ENCODE measurements at regions not wholly inside any gene's neighbourhood (a gene's known extent, or its start where the extent isn't known, plus 50 kb on each side); places are given as distances from the start of the nearest gene placed in this dataset.
"Not testable (repeated sequence)": the region's sequence is repeated elsewhere in the genome, so short reads cannot be mapped to it uniquely, and the experiment has no call there.

DNA sequence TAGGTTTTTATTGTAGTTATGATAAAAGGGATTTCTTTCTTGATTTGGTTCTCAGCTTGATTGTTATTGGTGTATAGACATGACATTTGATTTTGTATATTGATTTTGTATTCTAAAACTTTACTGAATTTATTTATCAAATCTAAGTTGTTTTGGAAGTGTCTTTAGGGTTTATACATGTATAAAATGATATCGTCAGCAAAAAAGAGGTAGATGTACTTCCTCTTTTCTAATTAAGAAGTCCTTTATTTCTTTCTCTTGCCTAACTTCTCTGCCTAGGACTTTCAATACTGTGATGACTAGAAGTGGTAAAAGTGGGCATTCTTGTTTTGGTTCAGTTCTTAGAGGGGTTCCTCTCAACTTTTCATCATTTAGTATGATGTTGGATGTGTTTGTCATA is 487.3 kb upstream of the KIF2B start:
- no peak for DNase-seq (ENCODE audit: low read depth)

DNA sequence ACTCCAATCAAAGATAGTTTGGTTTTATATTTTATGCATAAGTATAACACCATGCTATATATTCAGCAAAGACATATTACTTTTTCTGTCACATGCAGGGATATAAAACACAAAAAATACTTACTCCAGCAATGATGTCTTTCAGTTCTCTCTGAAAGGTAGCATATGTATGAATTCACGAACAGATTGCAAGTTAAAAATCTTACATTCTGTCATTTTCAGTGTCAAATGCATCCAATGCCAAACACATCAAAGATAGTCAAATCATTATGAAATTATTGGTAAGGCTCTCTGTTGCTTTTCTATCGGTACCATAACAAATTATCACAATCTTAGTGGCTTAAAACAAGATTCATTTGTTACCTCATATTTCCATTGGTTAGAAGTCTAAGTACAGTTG is 492.0 kb upstream of the KIF2B start:
- no peak for DNase-seq (ENCODE audit: low read depth)

DNA sequence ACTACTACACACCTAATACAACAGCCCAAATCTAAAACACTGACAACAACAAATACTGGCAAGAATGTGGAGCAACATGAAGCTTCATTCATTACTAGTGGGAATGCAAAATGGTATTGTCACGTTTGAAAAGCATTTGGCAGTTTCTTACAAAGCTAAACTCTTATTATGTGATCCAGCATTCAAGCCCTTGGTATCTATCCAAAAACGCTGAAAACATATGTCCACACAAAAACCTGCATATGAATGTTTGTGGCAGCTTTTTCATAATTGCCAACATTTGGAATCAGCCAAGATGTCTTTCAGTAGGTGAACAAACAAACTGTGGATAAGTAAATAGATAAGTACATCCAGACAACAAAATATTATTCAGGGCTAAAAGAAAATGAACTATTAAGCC is 501.1 kb upstream of the KIF2B start:
- no peak for DNase-seq (ENCODE audit: low read depth)

DNA sequence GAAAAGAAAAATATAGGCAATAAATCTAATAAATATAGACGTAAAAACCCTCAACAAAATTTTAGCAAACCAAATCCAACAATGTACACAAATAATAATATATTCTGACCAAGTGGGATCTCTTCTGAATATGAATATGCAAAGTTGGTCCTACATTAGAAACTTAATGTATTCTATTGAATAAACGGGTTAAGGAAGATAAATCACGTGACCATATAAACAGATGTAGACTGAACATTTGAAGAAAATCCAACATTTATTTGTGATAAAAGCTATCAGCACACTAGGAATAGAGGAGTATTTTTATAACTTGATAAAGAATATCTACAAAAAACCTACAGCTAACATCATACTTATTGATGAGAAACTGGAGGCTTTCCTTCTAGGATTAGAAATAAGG is 502.8 kb upstream of the KIF2B start:
- no peak for DNase-seq (ENCODE audit: low read depth)

DNA sequence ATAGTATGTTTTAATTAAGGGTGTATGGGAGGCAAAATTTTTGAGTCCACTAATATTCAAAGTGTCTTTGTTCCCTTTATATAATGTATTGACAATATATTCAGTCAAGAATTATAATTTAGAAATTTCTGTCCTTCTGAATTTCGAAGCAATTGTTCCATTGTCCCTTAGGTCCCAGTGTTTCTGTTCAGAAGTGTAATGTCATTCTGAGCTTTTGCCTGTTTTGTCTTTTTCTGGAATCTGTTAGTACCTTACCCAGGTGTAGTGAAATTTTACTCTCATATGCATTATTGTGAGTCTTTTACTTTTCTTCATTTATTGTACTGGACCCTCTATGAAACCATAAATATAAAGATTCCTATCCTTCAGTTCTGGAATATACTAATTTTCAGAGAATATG is 505.7 kb upstream of the KIF2B start:
- DNase-seq (ENCODE audit: low read depth): no peak

DNA sequence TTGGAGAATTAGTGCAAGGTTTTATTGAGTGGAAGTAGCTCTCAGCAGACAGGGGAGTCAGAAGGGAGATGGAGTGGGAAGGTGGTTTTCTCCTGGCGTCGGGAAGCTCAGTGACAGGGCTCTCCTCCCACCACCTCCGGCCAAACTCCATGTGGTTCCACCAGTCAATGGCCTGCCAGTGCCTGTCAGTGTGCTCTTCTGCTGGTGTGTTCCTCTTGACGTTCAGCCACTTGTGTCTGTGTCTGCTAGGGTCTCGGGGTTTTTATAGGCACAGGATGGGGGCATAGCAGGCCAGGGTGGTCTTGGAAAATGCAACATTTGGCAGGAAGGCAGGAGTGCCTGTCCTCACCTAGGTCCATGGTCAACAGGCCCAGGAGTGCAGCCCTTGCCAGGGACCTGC is 506.7 kb upstream of the KIF2B start:
- no peak for DNase-seq (ENCODE audit: low read depth)

DNA sequence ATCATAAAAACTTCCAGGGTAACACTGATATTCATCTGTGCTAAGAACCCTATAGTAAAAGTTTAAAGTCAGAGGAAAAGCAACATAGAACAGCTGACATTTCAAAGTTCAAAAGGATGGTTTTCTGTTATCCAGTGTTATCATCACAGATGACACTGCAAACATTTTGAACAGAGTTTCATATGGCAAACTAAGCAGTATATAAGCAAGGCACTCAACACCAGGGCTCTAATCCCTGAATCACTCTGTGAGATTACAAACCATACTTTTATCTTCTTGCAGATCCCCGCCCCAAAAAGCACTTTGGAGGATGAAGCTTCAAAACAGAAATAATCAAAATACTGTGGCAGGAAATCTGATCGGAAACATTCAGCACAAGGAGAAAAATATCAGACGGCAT is 508.2 kb upstream of the KIF2B start:
- DNase-seq (ENCODE audit: low read depth): no peak

DNA sequence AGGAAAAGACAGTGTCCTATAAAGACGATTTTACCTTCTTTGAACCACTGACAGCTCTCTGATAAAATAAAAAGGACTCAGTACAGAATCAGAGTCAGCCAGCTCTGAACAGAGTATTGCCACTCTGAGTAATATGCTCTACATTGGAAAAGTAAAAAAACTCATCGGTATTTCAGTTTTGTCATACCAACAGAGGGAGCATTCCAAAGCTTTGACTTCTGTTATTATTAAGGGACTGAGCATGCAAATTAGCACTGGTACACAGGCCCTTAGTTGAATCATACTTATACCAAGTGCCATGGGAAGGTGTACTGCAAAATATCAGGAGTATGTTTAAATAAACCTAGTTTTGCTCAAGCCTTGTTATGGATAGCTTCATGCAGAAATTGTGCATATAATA is 509.0 kb upstream of the KIF2B start:
- no peak for DNase-seq (ENCODE audit: low read depth)

DNA sequence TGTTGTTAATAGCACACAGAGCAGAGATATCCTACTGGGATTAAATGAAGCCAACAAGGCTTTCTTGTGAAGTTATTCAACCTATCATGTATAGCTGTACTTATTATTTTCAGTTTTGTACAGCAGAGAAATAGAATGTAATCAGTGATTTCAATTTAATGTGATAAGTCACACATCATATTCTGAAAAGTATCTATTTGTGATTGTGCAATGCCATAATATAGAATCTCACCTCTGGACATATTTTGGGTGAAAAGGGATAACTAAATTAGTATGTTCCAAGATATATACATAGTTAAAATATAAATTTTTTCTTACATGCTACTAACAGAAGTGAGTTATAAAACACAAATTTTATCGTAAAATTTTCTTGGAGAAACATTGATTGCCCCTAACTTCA is 544.3 kb upstream of the KIF2B start:
- DNase-seq (ENCODE audit: low read depth): no peak

DNA sequence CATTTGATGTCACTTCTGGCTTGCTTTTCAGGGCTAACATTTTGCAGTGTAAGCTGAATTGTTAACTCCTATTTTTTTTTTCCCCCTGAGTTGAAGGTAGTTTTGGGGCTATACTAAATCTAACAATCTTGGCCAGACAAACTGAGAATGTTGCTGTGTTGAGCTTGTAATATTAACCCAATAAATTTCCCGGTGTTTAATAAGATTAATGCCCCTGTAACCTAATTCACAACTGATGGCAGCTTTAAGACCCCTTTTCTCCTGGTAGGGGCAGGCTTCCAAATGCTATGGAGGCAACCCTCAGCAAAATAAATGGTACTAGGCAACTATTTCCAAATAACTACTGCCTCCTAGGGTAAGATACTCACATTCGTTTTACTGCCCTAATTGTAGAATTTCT is 549.6 kb upstream of the KIF2B start:
- no peak for DNase-seq (ENCODE audit: low read depth)

DNA sequence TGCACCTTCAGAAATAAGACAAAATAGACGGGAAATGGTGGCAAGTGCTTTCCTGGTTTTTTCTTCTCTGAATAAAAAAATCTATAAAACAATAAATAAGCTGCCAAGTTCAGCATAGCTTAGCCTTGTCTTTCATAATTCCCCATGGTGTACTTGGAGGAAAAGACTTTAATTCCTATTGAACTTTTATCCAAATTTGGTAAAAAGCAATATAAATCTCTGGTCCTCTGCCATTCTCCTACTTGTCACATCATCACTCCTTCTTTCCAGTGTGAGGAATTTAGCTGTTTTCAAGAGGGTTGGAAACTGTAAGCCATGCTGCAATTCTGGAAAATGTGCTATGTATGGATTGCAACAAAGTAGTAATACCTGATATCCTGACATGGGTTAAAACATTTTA is 551.8 kb upstream of the KIF2B start:
- peak; percentile 16 for DNase-seq (ENCODE audit: low read depth)

DNA sequence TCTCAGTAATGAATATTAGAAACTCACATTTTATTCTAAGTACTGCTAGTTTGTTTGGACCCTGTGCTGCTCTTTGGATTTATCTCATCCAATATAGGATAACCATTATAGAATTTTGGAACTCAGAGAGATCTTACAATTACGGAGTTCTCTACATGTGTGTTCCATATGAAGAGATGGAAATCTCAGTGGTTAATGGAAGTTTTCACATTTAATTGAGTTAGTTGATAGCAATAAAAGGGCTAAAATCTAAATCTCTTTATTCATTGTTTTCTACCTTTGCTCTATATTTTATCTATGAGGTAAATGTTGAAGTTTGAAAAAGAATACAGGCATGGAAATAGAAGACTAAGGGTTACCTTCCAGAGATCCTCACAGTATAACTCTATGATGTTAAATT is 558.0 kb upstream of the KIF2B start:
- DNase-seq (ENCODE audit: low read depth): no peak

DNA sequence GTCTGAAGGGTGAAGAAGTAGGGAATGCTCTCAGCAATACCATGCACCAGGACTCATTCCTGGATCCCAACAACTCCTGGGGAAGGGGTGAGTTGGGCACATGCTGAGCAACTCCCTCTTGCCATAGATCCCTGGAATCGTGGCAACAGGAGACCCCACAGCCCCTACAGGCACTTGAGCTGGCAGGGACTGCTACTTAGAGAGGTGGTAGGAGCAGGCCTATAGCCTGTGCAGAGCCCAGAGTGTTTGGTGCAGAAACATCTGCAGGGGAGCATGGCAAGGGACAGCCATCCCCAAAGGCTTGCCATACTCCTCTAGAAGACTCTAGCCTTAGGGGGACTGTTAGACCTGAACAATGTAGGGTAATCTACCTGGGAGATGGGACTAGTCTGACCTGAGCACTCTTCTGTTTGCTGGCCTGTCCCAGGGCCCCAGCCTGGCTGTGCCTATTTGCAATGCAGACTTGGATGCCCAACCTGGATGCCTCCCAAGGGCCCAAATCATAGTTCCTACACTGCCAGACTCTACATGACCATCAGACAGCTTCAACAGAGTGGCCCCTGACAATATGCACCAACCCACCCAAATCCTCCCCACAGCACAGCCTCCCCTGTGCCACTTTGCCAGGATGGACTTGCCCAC is 568.6 kb upstream of the KIF2B start:
- no peak for DNase-seq (ENCODE audit: low read depth)

DNA sequence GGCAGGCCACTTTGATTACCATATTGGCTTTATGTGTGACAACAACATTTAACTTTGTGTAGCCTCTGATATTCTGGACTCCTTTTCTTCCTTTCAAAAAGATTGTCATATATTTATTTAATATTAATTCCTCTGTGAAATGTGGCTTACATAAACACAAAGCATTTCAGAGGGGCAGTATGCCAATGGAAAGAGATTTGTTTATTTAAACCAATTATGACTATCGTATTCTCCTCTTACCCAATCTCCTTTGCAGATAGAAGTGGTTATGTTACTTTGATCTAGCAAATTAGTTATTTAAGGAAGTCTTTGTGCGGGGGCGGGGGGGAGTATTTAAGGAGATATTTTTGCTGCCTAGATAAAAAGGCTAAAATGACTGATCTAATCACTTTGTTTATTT is 573.7 kb upstream of the KIF2B start:
- DNase-seq (ENCODE audit: low read depth): no peak

DNA sequence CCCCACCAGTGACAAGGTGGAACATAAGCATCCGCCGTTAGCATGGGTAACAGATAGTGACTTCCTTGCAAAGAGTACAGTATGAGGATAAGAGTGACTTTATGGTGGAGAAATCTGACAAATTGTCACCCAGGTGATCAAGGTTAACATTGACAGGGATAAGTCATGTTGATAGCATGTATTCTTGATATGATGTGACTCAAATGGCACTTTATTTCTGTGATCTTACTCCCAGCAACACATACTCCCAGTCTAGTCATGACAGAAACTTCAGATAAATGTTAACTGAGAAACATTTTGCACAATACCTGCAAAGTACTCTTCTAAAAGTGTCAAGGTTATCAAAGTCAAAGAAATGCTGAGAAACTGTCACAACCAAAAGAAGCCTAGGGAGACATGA is 588.6 kb upstream of the KIF2B start:
- no peak for DNase-seq (ENCODE audit: low read depth)

DNA sequence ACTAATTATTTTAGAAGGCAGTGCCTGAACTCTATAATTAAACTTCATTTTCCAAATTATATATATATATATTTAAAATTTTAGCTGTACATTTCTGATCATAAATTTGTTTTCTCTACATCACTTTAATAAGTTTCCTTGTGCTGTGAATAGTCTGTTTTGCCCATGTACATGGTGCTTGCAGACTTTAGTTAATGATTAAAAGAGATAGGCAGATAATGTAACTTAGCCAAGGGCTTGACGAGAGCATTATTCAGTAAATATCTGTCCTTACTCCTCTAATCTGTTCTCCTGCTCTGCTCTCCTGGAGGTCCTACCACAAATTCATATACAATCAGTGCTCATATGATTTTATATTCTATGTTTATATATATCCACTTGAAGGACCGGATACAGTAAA is 595.2 kb upstream of the KIF2B start:
- DNase-seq (ENCODE audit: low read depth): no peak

DNA sequence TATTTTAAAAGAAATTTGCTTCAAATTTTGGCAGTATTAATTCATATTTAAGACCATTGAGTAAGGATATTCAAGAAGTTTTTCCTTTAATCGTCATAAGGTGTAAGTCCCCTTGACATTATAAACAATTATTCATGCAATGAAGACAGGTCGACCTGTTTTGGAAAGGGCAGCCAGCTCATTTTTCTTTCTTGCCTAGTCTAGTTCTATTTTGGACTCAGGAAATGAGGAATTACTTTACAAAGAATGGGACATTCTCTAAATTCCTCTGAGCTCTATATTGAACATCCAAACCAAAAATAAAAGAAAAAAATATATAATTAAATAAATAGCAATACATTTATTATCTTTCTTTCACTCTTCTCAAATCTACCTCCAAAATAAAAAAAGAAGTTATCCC is 595.6 kb upstream of the KIF2B start:
- no peak for DNase-seq (ENCODE audit: low read depth)

DNA sequence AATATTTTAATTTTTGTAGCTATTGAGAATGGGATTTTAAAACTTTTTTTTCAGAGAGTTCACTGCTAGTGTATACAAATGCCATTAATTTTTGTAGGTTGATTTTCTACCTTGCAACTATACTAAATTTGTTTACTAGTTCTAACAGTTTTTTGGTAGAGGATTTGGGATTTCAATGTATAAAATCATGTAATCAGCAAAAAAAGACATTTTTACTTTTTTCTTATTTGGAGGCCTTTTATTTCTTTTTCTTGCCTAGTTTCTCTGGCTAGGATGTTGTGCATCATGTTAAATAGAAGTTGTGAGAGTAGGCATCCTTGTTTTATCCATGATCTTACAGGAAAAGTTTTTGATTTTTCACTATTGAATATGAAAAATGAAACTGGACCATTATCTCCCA is 602.9 kb upstream of the KIF2B start:
- DNase-seq (ENCODE audit: low read depth): no peak

DNA sequence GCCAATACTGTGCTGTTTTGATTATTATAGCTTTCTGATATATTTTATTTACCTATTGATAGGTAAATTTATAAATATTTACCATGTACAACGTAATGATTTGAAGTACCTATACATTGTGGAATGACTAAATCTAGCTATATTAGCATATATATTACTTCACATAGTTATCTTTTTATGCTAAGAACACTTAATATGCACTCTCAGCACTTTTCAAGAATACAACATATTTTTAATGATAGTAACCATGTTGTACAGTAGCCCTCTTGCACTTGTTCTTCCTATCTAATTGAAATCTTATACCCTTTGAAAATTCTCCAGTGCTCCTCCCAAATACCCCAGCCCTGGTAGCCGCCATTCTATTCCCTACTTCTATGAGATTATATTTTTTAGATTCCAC is 604.0 kb upstream of the KIF2B start:
- no peak for DNase-seq (ENCODE audit: low read depth)

DNA sequence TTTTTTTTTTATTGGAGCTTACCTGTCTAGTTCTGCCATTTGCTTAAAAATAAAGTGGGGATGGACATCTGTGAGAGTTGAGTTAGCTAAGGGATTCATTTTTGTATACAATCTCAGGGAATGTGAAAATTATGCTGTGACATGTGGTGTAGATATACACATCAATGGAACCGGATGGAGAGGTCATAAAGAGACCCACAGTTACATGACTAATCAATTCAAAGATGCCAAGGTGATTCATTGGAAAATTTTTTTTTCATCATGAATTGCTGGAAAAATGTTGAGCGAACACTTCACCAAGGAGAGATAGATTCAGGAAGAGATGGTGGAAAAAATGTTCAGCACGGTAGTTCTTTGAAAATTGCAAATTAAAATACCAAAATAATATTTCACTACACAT is 605.4 kb upstream of the KIF2B start:
- DNase-seq (ENCODE audit: low read depth): no peak

DNA sequence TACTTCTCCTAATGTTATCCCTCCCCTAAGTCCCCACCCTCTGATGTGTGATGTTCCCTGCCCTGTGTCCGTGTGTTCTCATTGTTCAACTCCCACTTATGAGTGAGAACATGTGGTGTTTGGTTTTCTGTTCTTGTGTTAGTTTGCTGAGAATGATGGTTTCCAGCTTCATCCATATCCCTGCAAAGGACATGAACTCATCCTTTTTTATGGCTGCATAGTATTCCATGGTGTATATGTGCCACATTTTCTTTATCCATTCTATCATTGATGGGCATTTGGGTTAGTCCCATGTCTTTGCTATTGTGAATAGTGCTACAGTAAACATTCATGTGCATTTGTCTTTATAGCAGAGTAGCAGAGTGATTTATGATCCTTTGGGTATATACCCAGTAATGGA is 613.8 kb upstream of the KIF2B start:
- not testable (repeated sequence) for DNase-seq (ENCODE audit: low read depth)

DNA sequence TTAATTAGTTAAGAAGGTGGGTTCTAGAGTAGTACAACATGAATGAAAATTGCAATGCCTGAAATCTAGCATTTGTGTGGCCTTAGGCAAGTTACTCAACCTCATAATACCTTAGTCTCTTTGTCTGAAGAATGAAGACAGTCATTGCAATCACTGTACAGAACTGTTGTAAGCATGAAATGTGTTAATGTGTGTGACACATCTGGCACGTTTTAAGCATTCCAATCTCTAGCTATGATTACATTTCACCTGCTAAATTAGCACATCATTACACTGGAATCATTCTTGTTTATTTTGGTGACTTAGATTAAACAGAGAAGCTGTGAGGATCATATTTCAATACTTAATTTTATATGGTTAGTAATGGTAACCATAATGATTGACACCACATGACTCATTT is 629.7 kb upstream of the KIF2B start:
- no peak for DNase-seq (ENCODE audit: low read depth)

DNA sequence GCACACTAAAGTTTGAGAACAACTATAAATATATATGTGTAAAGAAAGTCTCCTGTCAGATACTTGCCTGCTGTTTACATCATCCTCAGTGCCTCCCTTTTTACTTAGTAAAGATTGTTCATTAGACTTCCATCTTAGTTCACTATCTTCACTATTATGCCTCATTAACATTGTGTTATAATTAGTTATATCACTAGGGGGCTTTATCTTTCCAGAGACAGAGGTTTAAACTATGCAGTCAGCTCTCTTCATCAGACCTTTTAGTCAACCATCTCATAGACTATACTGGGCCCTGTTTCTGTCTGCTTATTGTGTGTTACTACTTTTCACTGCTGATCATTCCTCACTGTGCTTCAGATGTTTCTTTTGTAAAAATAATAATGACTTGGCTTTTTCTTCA is 630.8 kb upstream of the KIF2B start:
- no peak for DNase-seq (ENCODE audit: low read depth)

DNA sequence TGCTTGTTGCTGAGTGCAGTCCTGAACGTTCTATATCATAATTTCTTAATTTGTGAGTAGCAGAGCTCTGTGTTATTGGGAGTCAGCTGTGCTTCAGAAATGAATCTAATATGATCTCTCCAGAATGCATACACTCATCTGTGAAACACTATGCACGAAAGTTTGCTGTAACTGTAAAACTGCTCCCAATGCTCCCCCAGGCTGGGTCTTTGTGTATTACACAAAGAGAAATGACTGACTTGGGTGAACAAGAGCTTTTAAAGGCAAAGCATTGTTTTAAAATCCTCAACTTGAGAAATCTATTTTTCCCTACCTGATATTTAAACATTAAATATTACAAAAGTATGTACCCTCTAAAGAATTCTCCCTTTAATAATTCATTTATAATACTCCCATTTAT is 636.7 kb upstream of the KIF2B start:
- DNase-seq (ENCODE audit: low read depth): no peak

DNA sequence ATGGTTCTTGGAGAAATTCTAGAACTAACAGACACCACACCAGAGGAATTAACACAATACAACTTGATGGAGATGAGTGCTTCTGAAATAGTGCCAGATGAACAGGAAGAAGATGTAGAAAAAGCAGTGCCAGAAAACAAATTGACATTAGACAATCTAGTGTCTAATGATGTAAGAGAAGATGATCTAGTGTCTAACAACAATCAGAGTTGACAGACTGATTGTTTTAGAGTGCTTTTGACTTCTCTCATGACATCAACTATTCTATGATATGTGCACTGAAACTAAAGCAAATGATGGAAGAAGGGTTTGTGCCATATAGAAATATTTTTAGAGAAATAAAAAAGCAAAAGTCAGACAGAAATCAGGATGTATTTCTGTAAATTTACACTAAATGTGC is 646.1 kb upstream of the KIF2B start:
- no peak for DNase-seq (ENCODE audit: low read depth)

All from forelimb muscle (tissue), 1 donor.